ENCODE measurements at regions not wholly inside any gene's neighbourhood (a gene's known extent, or its start where the extent isn't known, plus 50 kb on each side); places are given as distances from the start of the nearest gene placed in this dataset.

DNA sequence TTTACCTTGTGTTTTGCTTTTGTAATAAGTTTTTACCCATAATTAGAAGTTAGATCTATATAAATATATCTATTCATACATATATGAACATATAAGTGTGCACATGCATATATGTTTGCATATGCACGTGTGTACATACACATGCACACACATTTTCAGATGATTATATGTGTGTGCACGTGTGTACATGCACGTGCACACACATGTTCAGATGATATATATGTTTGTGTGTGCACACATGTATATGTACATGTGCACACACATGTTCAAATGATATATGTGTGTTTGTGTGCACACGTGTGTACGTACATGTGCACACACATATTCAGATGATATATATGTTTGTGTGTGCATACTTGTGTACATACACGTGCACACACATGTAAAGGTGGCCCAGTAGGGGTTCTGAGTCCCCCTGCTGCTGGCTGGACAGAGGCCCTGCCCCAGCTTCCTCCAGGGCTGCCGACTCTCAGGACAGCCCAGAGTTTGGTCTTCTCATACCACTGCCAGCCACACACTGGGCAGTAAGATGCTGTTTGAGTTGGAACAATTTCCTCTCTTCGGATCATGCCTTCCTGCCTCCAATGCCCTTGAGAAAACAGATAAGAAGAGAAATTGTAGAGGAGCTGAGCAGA lies 252.3 kb upstream of the PPP2R2D start:
- peak; percentile 44 for FAIRE-seq
- DNase-seq (ENCODE audit: low spot score) = no peak

- no peak for DNase-seq (ENCODE audit: low spot score)
Observed at GRCh38 chr10:131649617-131650016, 251.2 kb upstream of the PPP2R2D start.

DNA sequence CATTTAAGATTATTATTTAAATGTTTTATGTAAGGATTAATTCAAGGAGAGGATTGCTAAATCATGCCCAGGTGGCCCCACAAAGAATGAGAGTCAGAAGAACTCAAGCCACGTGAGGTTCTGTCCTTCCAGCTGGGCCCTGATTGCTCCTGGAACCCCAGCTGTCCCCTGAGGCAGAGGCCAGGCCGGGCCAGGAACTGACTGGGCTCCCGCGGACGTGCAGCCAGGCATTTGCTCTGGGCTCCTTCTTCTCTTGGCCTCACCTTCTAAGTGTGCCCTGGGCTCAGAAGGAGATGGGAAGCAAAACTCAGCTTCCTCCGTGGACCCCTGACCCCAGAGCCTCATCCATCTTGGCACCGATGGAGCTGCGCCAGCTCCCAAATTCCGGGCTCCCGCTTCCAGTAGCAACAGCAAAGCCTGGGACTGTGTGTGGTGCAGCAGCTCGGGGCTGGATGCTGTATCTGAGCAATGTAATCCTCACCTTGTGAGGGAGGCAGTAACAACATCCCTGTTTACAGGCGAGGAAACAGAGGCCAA lies 250.6 kb upstream of the PPP2R2D start:
- DNase-seq (ENCODE audit: low spot score) (no peak), FAIRE-seq (no peak)

More at GRCh38 chr10:131649617-131650016, 251.2 kb upstream of the PPP2R2D start:
- FAIRE-seq = no peak

DNA sequence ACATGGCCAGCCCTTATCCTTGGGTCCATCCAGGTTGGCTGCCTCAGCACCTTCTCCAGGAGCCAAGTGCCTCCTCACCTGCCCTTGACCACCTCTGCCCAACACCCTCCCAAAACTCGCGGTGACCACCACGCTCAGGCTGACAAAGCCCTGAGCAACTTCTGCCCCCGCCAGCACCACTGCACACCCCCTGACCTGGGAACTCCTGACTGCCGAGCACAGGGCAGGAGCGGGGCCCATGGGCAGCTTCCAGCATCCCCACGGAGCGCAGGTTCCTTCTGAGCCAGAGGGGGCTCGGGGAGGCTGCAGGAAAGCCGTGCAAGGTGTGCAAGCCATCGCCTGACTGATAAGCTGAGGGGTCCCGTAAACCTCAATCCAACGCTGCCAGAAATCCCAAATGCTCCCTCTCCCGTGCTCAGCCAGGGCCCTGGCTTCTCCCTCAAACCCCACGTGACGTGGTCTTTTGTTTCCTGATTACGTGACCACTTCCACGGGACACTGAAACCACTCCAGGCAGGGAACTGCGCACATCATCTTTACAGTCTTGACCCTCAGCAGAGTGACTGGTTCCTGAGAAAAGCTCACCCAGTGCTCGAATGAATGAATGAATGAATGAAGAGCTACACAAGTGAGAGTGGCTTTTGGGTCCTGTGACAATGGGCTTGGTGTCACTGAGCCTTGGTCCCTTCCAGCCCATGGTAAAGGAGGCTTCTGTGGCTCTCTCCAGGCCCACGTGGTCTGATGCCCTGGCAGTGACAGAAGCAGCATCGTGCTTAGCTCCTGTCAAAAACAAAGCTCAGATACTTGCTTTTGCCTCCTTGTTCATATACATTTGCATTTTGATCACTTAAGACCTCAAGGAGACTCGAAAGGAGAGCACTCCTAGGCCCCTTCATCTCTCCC lies 249.8 kb upstream of the PPP2R2D start:
- FAIRE-seq = no peak
- no peak for DNase-seq (ENCODE audit: low spot score)

GRCh38 chr10:131651674-131652437 lies 249.0 kb upstream of the PPP2R2D start:
- FAIRE-seq (no peak), DNase-seq (ENCODE audit: low spot score) (no peak)

DNA sequence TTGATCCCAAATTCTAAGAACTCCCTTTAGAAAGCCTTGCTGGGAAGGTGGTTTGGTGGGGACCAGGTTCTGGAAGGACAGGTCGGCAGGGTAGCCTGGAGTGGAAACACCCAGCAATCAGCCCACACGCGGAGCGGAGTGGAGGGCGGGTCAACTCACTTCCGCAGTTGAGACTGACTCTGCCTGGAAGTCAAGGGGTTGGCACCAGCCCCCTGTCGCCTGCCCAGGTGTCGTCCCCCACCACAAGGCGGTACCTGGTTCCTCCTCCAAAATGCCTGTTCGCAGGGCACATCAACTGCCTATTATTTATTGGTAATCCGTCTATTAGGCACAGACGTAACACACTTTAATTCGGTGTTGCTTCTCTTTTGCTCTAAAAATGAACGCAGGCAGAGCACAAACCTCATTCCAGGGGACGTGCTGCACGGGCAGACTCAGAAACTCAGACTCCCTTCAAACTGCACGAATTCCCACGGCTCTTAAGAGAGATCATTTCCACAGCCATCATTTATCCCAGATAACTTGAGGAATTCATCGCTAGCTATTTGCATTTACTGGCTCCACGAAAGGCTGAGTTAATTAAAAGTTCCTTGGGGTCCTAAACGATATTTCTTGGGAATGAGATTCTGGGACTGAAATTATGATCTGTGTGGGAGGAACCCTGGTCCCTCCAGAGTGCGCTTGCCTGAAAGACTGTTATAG lies 248.2 kb upstream of the PPP2R2D start:
- DNase-seq (ENCODE audit: low spot score) (no peak), FAIRE-seq (no peak)

- FAIRE-seq = no peak
- DNase-seq (ENCODE audit: low spot score) = no peak
Observed at GRCh38 chr10:131653140-131653539, 247.7 kb upstream of the PPP2R2D start.

DNA sequence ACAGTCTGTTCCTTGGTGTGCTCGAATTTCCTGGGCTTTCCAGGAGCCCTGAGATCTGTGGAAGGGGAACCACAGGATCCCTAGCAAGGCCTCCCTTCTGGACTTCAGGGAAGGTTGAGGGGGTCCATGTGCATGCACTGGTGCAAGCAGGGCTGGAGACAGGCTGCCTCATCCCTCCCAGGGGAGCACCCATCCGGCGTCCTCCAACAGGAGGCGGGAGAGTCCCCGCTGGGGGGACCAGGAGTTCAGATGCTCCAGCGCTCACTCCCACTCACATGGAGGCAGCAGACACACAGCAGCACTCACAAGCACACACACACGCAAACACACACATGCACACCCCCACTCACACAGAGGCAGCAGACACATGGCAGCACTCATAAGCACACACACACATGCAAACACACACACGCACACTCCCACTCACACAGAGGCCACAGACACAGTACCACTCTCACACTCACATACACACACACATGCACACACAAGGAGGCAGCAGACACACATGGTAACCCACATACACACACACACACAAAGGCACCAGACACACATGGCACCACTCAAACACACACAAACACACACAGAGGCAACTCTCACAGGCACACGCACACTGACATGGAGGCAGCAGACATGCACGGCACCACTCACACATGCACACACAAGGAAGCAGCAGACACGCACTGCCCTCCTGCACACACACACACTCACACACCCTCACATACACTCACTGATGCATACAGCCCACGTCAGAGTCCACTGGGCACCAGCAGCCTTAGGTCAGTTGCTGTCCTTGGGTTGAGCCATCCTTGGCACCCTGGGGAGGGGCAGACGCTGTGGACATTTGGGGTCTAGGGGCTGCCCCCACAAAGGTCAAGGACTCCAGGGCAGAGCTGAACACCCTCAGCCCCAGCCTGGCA lies 247.0 kb upstream of the PPP2R2D start:
- DNase-seq (ENCODE audit: low spot score) = no peak
- no peak for FAIRE-seq

GRCh38 chr10:131654471-131655087 lies 246.2 kb upstream of the PPP2R2D start:
- FAIRE-seq (no peak), DNase-seq (ENCODE audit: low spot score) (no peak)

DNA sequence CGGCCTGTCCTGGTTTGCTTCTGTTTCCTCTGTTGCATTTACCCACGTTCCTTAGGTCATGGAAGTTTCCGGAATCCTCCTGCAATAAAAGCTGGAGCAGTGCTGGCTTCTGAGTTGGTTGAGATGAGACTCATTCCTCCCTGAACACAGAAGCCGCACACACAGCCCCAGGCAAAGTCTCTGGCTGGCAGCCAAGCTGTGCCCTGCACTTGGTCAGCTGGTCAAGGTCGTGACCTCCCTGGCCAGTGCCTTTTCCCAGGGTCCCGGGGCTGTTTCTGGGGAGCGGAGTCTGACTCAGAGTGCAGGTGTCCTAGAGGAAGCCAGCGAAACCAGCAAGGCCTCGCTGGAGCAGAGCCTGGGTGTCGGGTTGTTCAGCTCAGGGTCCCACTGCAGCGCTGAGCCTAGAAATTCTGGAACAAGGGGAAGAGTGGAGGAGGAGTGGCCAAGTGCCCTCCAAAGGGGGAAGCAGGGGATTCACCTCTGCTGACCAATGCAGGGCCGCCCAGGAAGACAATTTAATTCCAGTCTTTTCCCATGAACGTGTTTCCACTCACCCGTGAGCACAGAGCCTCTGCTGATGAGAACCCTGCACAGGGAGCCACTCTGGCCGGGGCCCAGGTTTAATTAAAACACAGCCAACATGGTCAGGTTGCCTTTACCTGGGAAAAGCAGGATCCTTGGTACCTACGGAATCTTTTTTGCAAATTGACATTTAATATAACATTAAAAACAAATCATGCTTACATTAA lies 245.5 kb upstream of the PPP2R2D start:
- FAIRE-seq (no peak), DNase-seq (ENCODE audit: low spot score) (no peak)

GRCh38 chr10:131656009-131656408 lies 244.8 kb upstream of the PPP2R2D start:
- FAIRE-seq = no peak

GRCh38 chr10:131656431-131656841 lies 244.4 kb upstream of the PPP2R2D start:
- FAIRE-seq = no peak
- no peak for DNase-seq (ENCODE audit: low spot score)

More at GRCh38 chr10:131656009-131656408, 244.8 kb upstream of the PPP2R2D start:
- no peak for DNase-seq (ENCODE audit: low spot score)

- FAIRE-seq = no peak
Observed at GRCh38 chr10:131657318-131657984, 243.4 kb upstream of the PPP2R2D start.

GRCh38 chr10:131657985-131658330 lies 242.8 kb upstream of the PPP2R2D start:
- no peak for DNase-seq (ENCODE audit: low spot score)
- FAIRE-seq = no peak

More at GRCh38 chr10:131657318-131657984, 243.4 kb upstream of the PPP2R2D start:
- no peak for DNase-seq (ENCODE audit: low spot score)

GRCh38 chr10:131658476-131659110 lies 242.2 kb upstream of the PPP2R2D start:
- FAIRE-seq = no peak
- DNase-seq (ENCODE audit: low spot score) = no peak

DNA sequence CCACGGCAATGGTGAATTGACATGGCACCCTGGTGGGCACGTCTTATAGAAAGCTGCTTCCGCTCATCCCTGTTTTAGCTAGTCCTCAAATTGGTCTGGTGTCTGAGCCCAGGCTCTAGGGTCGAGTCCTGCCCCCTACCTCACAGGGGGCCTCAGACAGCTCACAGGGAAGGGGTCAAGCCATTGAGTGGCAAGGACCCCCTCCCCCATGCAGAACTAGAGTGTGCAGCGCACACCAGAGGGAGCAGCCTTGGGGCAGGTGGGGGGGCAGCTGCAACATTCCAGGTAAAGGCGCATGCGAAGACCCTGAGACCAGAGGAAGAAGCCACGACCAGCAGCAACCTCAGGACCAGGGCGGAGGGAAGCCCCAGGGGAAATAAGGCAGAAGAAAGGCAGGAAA lies 240.4 kb upstream of the PPP2R2D start:
- no peak for DNase-seq (ENCODE audit: low spot score)
- FAIRE-seq = no peak

- DNase-seq (ENCODE audit: low spot score) (no peak), FAIRE-seq (no peak)
Observed at GRCh38 chr10:131662851-131663250, 238.0 kb upstream of the PPP2R2D start.

DNA sequence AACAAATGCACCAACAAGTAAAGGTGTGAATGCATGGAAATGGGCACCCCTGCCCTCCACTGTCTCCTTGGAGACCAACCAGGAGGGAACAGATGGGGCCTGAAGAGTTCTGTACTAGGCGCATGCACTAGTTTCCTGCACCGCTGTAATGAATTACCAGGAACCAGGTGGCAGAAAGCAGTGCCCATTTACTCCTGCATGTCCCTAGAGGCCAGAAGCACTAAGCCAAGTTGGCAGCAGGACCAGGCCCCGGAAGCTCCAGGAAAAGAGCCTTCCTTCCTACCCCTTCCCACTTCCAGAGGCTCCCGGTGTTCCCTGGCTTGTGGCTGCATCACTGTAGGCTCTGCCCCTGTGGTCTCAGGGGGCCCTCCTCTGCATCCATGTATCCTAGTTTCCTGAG lies 237.5 kb upstream of the PPP2R2D start:
- DNase-seq (ENCODE audit: low spot score) (no peak), FAIRE-seq (no peak)

All from urothelium cell line (cell line).